ENCODE measurements at regions not wholly inside any gene's neighbourhood (a gene's known extent, or its start where the extent isn't known, plus 50 kb on each side); places are given as distances from the start of the nearest gene placed in this dataset.

DNA sequence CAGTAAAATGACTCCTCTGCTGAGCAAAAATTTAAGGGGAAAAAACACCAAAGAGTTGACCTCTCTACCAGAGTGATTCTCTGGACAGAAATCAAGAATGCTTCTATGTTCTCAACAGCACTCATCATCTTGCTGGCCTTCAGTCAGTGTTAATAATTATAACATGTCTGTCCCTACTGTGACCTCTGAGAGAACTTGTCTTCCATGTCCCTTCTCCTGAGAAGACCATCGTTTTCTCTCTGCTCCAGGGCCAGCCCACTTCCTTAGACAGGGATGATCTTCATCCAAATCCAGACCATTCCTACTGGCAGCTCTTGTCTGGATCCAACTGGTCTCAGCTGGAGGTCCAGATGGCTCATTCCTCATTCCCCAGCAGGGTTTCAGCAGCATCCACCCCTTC is 139.0 kb upstream of the NECTIN3 start:
- TF ChIP-seq POLR2A (IDR thresholded peaks at IDR 0.05; ENCODE audit: low read length) (no peak), GATA1 (IDR thresholded peaks at IDR 0.05; ENCODE audit: low read depth, low read length) (no peak)

Data from erythroblast (primary cell).